Transverse colon (tissue), 4 donors: ENCODE measurements at regions not wholly inside any gene's neighbourhood (a gene's known extent, or its start where the extent isn't known, plus 50 kb on each side); places are given as distances from the start of the nearest gene placed in this dataset.
"Not testable (repeated sequence)": the region's sequence is repeated elsewhere in the genome, so short reads cannot be mapped to it uniquely, and the experiment has no call there.

Experiments
- DNase-seq: peaks from one replicate; pipeline ENCODE4 v3.0.0-alpha.2; 2019
- H3K27ac ChIP-seq, 4 donors: fragments of 200-600 bp; sonication (generic); 2 replicates each; pipeline ENCODE4 v1.5.1; 2016 to 2018; ENCODE audit warnings: inconsistent platforms in 4 of 4
- H3K27me3 ChIP-seq: fragments of 200-600 bp; sonication (generic); 2 replicates; pipeline ENCODE4 v1.5.1; 2017; ENCODE audit warnings: inconsistent platforms
- H3K36me3 ChIP-seq, 4 donors: fragments of 200-600 bp; sonication (generic); 2 replicates each; pipeline ENCODE4 v1.5.1; 2017 to 2019; ENCODE audit warnings: inconsistent platforms in 4 of 4
- H3K4me1 ChIP-seq, 4 donors: fragments of 200-600 bp; sonication (generic); 2 replicates each; pipeline ENCODE4 v1.5.1; 2017 to 2020; ENCODE audit warnings: inconsistent platforms in 4 of 4
- H3K4me3 ChIP-seq, 4 donors: fragments of 200-600 bp; sonication (generic); 1 replicate in 1 of 4; 2 replicates in 3 of 4; pipeline versions ENCODE4 v1.5.1 to v1.6.1; 2017 to 2019; ENCODE audit warnings: inconsistent platforms in 4 of 4
- H3K9me3 ChIP-seq, 2 donors: fragments of 200-600 bp; sonication (generic); 2 replicates each; pipeline ENCODE4 v1.5.1; 2017 to 2019; ENCODE audit warnings: inconsistent platforms in 2 of 2
- EP300 ChIP-seq: sonication (generic); formaldehyde crosslinking; IDR thresholded peaks from one replicate; pipeline ENCODE4 v1.6.1; 2017; ENCODE audit warnings: antibody characterized with exemption, low read depth
- POLR2A ChIP-seq: fragments of 450-650 bp; IDR thresholded peaks from one replicate; pipeline ENCODE4 v1.6.1; 2016; ENCODE audit warnings: antibody characterized with exemption, mild to moderate bottlenecking, moderate library complexity
- POLR2AphosphoS5 ChIP-seq, 3 donors: sonication (generic); formaldehyde crosslinking; IDR thresholded peaks; one replicate each; pipeline ENCODE4 v1.6.1; 2016; ENCODE audit warnings: antibody characterized with exemption in 3 of 3
- WGBS, 2 donors: methylation state at CpG; one replicate each; pipeline ENCODE4 v1.1.5; 2018; ENCODE audit warnings: low coverage in 1 of 2; 5-methylcytosine and 5-hydroxymethylcytosine counted together
- in situ Hi-C, 4 donors: fragments of 200-750 bp; cut with MboI; loops; one replicate each; pipeline versions ENCODE4 v1.15.0 to v1.15.1; 2017; ENCODE audit warnings: low sequenced_read_pairs in 3 of 4, low pct_ligation_motif_present in 1 of 4, low pct_unique_long_range_greater_than_20kb in 1 of 4
- intact Hi-C: fragments of 100-400 bp; cut with DNase I; formaldehyde crosslinking; loops from one replicate; pipeline ENCODE4 v1.15.1; 2023; ENCODE audit warnings: low total_unique reads
- TF ChIP-seq, protein P1 (sequence below), 5 experiments: fragments of 200-600 bp in 3 of 5; fragments of 450-650 bp in 2 of 5; sonication (generic) in 3 of 5; IDR thresholded peaks; 1 replicate in 2 of 5; 2 replicates in 3 of 5; pipeline ENCODE4 v1.5.1; 2016 to 2017; ENCODE audit warnings: antibody characterized with exemption in 5 of 5, inconsistent platforms in 3 of 5, mild to moderate bottlenecking in 2 of 5, moderate library complexity in 1 of 5

- no peaks in the 10 kb centered on the region for H3K4me1 ChIP-seq
- H3K36me3 ChIP-seq, result no peaks in the 10 kb centered on the region
- no peak for DNase-seq
- in situ Hi-C loops (no loop called here), intact Hi-C loops (no loop called here)
- no peaks in the 10 kb centered on the region for H3K9me3 ChIP-seq
- no peak overlapping the region for H3K4me3 ChIP-seq
- no peak overlapping the region for H3K27ac ChIP-seq
- no peaks in the 10 kb centered on the region for H3K27me3 ChIP-seq
- TF ChIP-seq EP300 (no peak), POLR2A (no peak), POLR2AphosphoS5 (IDR thresholded peaks at IDR 0.05) (no peak)
- TF ChIP-seq, protein P1, sequence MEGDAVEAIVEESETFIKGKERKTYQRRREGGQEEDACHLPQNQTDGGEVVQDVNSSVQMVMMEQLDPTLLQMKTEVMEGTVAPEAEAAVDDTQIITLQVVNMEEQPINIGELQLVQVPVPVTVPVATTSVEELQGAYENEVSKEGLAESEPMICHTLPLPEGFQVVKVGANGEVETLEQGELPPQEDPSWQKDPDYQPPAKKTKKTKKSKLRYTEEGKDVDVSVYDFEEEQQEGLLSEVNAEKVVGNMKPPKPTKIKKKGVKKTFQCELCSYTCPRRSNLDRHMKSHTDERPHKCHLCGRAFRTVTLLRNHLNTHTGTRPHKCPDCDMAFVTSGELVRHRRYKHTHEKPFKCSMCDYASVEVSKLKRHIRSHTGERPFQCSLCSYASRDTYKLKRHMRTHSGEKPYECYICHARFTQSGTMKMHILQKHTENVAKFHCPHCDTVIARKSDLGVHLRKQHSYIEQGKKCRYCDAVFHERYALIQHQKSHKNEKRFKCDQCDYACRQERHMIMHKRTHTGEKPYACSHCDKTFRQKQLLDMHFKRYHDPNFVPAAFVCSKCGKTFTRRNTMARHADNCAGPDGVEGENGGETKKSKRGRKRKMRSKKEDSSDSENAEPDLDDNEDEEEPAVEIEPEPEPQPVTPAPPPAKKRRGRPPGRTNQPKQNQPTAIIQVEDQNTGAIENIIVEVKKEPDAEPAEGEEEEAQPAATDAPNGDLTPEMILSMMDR (IDR thresholded peaks at IDR 0.05), result no peak
- WGBS, 2 donors, result 85 to 90% methylated on average over 4 to 5 of the region's 5 CpGs
Observed at GRCh38 chr2:94758546-94758945, 112.7 kb upstream of the TEKT4 start.

GRCh38 chr2:94759211-94759610 is 112.0 kb upstream of the TEKT4 start:
- in situ Hi-C loops (no loop called here), intact Hi-C loops (no loop called here)
- 37 to 43% methylated on average over 2 to 7 of the region's 7 CpGs for WGBS, 2 donors
- H3K4me1 ChIP-seq, result no peaks in the 10 kb centered on the region
- DNase-seq, result no peak
- H3K4me3 ChIP-seq, result no peak overlapping the region
- H3K27ac ChIP-seq, result no peak overlapping the region
- H3K27me3 ChIP-seq, result no peaks in the 10 kb centered on the region
- H3K9me3 ChIP-seq, result no peaks in the 10 kb centered on the region
- no peak for TF ChIP-seq EP300
- TF ChIP-seq POLR2A, result no peak
- TF ChIP-seq, protein P1 (IDR thresholded peaks at IDR 0.05), result no peak
- TF ChIP-seq POLR2AphosphoS5 (IDR thresholded peaks at IDR 0.05), result no peak
- H3K36me3 ChIP-seq, result no peaks in the 10 kb centered on the region

- no peak overlapping the region for H3K27ac ChIP-seq
- DNase-seq, result no peak
- TF ChIP-seq EP300 (no peak), POLR2AphosphoS5 (IDR thresholded peaks at IDR 0.05) (no peak), POLR2A (no peak)
- TF ChIP-seq, protein P1 (IDR thresholded peaks at IDR 0.05), result no peak
- H3K36me3 ChIP-seq, result no peaks in the 10 kb centered on the region
- H3K9me3 ChIP-seq, result no peaks in the 10 kb centered on the region
- no peaks in the 10 kb centered on the region for H3K27me3 ChIP-seq
- WGBS, 2 donors, result 83% methylated on average over 5 of the region's 5 CpGs; no CpG with 5 or more reads in 1 of the 2 donors
- H3K4me3 ChIP-seq, result no peak overlapping the region
- no peaks in the 10 kb centered on the region for H3K4me1 ChIP-seq
- intact Hi-C loops (no loop called here), in situ Hi-C loops (no loop called here)
Observed at GRCh38 chr2:94762600-94762999, 108.6 kb upstream of the TEKT4 start.

GRCh38 chr2:94763318-94763717 is 107.9 kb upstream of the TEKT4 start:
- Histone ChIP-seq H3K27ac (no peak overlapping the region), H3K27me3 (no peaks in the 10 kb centered on the region), H3K4me1 (no peaks in the 10 kb centered on the region), H3K36me3 (no peaks in the 10 kb centered on the region), H3K9me3 (no peaks in the 10 kb centered on the region), H3K4me3 (no peak overlapping the region)
- TF ChIP-seq POLR2A (no peak), EP300 (no peak), POLR2AphosphoS5 (IDR thresholded peaks at IDR 0.05) (no peak)
- TF ChIP-seq, protein P1 (IDR thresholded peaks at IDR 0.05), result no peak
- DNase-seq, result no peak
- WGBS, 2 donors, result 93% methylated on average over 6 of the region's 6 CpGs; no CpG with 5 or more reads in 1 of the 2 donors
- in situ Hi-C loops, result no loop called here
- intact Hi-C loops, result no loop called here

DNA sequence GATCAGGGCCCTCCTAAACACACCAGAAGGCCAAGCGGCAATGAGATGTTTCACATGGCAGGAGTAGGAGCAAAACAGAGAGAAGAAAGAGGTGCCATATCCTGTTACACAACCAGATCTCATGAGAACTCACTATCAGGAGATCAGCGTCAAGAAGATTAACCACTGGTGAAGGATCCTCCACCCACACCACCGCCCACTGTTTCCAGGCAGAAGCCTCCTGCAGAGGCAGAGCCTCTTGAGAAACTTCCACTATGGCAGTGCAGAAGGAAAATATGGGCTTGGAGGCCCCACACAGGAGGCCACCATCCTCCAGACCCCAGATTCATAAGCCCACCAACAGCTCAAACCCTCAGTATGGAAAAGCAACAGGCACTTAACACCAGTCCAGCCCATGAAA is 106.9 kb upstream of the TEKT4 start:
- DNase-seq, H3K27me3 ChIP-seq, H3K4me3 ChIP-seq, H3K36me3 ChIP-seq, in situ Hi-C loops, H3K27ac ChIP-seq, H3K4me1 ChIP-seq, intact Hi-C loops, H3K9me3 ChIP-seq: not testable (repeated sequence)
- 76 to 88% methylated on average over 2 to 3 of the region's 3 CpGs for WGBS, 2 donors
